ENCODE measurements at regions not wholly inside any gene's neighbourhood (a gene's known extent, or its start where the extent isn't known, plus 50 kb on each side); places are given as distances from the start of the nearest gene placed in this dataset.
"Not testable (repeated sequence)": the region's sequence is repeated elsewhere in the genome, so short reads cannot be mapped to it uniquely, and the experiment has no call there.

- DNase-seq: no peak
These were observed 52.8 kb upstream of the VWDE start for GRCh38 chr7:12456506-12456905.

- peak; percentile 18 for DNase-seq
These were observed 55.0 kb upstream of the VWDE start for GRCh38 chr7:12458520-12459131.

GRCh38 chr7:12467837-12468236 is 64.2 kb upstream of the VWDE start:
- no peak for DNase-seq

GRCh38 chr7:12469568-12469967 is 65.9 kb upstream of the VWDE start:
- no peak for DNase-seq

GRCh38 chr7:12470930-12471329 is 67.3 kb upstream of the VWDE start:
- no peak for DNase-seq

GRCh38 chr7:12474035-12474434 is 70.4 kb upstream of the VWDE start:
- no peak for DNase-seq

GRCh38 chr7:12475362-12476063 is 71.8 kb upstream of the VWDE start:
- DNase-seq: peak; percentile 20

GRCh38 chr7:12477620-12478019 is 74.0 kb upstream of the VWDE start:
- no peak for DNase-seq

- DNase-seq: no peak
These were observed 78.1 kb upstream of the VWDE start for GRCh38 chr7:12481722-12482121.

- DNase-seq: no peak
These were observed 82.2 kb upstream of the VWDE start for GRCh38 chr7:12485845-12486244.

- DNase-seq: no peak
These were observed 82.2 kb upstream of the SCIN start for GRCh38 chr7:12488341-12488740.

GRCh38 chr7:12490107-12490688 is 80.3 kb upstream of the SCIN start:
- no peak for DNase-seq

- DNase-seq: no peak
These were observed 79.6 kb upstream of the SCIN start for GRCh38 chr7:12490940-12491339.

GRCh38 chr7:12491526-12491925 is 79.0 kb upstream of the SCIN start:
- no peak for DNase-seq

GRCh38 chr7:12493407-12493806 is 77.1 kb upstream of the SCIN start:
- DNase-seq: no peak

GRCh38 chr7:12493863-12494686 is 76.4 kb upstream of the SCIN start:
- no peak for DNase-seq

- no peak for DNase-seq
These were observed 75.9 kb upstream of the SCIN start for GRCh38 chr7:12494687-12495024.

GRCh38 chr7:12496901-12497674 is 73.4 kb upstream of the SCIN start:
- DNase-seq: not testable (repeated sequence)

- DNase-seq: no peak
These were observed 66.4 kb upstream of the SCIN start for GRCh38 chr7:12504149-12504548.

- DNase-seq: no peak
These were observed 62.5 kb upstream of the SCIN start for GRCh38 chr7:12508005-12508404.

- DNase-seq: no peak
These were observed 62.0 kb upstream of the SCIN start for GRCh38 chr7:12508554-12508953.

- no peak for DNase-seq
These were observed 53.1 kb upstream of the SCIN start for GRCh38 chr7:12517451-12517850.
